GM12872 (cell line): ENCODE measurements at regions not wholly inside any gene's neighbourhood (a gene's known extent, or its start where the extent isn't known, plus 50 kb on each side); places are given as distances from the start of the nearest gene placed in this dataset.
A peak's percentile ranks its signal among the peaks of the same experiment; 100 is the strongest.

Experiments
- TF ChIP-seq, protein P1 (sequence below): IDR thresholded peaks from 3 replicates; pipeline ENCODE4 v1.5.1; 2011; ENCODE audit warnings: low read depth, mild to moderate bottlenecking, low read length, moderate library complexity; ENCODE audit not compliant: insufficient read depth

DNA sequence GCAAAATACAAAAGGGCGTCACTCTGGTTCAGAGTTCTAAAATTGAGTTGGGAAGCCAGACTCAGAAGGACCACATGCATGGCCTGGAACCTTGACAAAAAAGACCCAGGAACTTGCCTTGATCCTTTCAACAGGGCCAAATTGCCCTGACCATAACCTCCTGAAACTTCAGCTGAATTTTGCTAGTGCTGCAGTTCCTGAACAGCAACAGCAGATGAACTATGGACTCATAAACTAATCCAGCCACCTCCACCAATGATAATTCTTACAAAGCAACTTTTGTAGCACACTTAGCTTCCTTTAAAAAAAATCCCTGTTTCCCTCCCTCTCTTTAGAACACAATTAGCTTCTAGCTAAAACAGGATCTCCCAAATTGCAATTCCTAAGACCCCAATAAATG, 155.9 kb downstream of the MAT2B start:
- TF ChIP-seq, protein P1, sequence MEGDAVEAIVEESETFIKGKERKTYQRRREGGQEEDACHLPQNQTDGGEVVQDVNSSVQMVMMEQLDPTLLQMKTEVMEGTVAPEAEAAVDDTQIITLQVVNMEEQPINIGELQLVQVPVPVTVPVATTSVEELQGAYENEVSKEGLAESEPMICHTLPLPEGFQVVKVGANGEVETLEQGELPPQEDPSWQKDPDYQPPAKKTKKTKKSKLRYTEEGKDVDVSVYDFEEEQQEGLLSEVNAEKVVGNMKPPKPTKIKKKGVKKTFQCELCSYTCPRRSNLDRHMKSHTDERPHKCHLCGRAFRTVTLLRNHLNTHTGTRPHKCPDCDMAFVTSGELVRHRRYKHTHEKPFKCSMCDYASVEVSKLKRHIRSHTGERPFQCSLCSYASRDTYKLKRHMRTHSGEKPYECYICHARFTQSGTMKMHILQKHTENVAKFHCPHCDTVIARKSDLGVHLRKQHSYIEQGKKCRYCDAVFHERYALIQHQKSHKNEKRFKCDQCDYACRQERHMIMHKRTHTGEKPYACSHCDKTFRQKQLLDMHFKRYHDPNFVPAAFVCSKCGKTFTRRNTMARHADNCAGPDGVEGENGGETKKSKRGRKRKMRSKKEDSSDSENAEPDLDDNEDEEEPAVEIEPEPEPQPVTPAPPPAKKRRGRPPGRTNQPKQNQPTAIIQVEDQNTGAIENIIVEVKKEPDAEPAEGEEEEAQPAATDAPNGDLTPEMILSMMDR = no peak

DNA sequence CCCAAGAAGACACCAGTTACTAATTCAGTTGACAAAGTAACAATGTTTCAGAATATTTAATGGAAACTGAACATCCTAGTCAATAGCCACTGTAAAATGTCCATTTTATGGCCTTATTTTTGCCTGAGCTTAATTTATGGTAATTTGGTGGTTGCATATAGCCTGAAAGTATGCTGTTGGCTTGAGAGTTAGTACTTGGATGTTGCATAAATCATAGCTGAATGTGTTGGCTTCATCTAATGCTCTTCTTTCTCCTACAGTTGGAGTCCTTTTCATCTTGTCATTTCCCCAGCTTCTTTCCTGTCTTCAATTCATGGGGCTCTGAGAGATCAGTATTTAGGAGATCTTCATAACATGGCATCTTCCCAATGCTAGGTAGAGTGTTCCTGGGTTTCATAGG, 164.6 kb downstream of the MAT2B start:
- TF ChIP-seq, protein P1 = no peak

DNA sequence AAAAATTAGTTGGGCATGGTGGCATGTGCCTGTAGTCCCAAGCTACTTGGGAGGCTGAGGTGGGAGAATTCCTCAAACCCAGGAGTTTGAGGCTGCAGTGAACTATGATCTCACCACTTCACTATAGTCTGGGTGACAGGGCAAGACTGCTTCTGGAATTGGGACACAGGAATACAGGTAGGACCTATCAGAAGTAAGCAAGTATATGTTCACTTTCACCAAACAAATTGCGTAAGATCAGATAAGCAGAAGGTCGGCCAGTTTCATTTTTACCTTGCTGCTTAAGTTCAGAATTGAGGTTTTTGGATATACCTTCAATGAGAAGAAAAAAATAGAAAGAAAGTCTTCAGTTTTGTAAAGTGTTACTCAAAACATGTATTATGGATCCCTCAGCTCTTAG, 171.7 kb downstream of the MAT2B start:
- TF ChIP-seq, protein P1 = no peak

DNA sequence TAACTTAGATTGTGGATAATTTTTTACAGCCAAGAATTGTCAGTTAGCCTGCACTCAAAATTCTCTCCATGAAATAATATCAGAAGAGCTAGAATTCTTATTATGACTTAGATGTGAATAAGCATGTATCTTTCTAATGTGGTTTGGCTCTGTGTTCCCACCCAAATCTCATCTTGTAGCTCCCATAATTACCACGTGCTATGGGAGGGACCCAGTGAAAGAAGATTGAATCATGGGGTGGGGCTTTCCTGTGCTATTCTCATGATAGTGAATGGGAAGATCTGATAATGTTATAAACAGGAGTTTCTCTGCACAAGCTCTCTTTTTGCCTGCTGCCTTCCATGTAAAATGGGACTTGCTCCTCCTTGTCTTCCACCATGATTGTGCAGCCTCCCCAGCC, 176.8 kb downstream of the MAT2B start:
- TF ChIP-seq, protein P1 = no peak

DNA sequence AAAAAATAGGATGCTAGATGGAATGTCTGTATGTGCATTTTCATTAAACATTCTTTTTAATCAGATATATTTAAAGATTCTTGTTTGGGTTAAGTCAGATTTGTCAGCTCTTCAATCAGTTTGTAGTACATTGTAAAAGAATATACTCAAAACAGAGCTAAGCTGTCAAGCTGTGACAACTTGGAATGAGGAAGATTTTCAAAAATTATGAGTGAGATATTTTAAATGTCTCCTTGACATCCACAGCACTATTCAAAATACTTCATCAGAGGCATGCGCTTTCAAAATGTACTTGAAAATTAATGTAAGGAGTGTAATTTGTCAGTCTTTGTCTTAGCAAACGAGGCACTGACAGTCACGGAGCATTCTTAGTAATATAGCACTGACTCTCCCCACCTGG, 182.0 kb downstream of the MAT2B start:
- TF ChIP-seq, protein P1 = no peak

DNA sequence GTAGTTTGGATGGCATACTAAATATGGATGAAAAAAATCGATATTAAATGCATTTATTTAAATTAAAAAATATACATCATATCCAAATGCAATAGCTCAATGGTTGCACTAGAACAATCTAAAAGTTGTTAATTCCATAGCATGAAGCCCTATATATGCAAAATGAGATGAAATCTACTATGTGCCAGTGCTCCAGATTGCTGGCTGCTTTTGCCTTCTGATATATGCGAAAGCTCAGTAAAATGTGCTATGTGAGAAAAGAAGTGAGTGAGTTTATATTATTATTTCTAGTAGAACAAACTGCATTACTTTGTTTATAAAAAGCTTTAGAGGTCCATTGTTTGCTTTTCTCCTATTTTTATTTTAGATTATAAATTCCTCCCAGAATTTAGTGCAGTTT, 186.7 kb downstream of the MAT2B start:
- TF ChIP-seq, protein P1 = no peak

DNA sequence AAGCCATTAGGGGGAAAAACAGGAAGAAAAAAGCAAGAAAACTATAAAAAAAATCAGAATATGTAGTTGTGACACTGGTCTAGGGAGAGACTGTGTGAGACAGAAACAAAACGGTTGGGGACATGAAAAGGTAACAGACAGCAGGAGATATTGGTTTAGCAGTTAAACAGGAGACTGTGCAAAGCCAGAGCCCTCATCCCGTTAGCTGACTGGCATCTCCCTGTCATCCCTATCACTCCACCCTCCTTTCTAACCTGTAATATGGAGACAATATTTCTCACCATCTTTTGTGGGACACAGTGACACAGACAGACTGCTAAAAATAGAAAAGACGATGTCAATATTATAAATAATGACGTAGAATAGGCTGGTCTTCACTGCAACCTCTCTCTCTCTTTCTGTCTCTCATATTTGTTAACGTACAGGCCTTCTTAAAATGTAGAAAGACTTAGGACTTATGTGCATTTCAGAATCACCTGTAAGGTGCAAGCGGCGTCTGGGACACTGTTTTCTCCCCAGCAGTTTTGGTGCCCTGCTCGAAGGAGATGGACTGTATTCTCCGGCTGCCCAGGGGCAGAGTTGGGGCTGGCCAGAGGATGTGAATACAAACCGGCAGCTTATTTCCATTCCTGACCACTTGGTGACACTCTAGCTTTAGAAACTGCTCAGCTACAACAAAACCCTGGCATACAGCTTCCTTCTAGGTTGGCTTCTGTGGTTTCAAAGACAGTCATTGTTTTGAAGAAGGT, 190.6 kb downstream of the MAT2B start:
- TF ChIP-seq, protein P1 = peak; percentile 64
